ENCODE measurements at regions not wholly inside any gene's neighbourhood (a gene's known extent, or its start where the extent isn't known, plus 50 kb on each side); places are given as distances from the start of the nearest gene placed in this dataset.

GRCh38 chr2:12102679-12103078 lies 356.2 kb downstream of the LPIN1 start:
- no peaks in the 10 kb centered on the region for H3K9me3 ChIP-seq (ENCODE audit: insufficient read depth, low read length)
- TF ChIP-seq ZNF274 (IDR thresholded peaks at IDR 0.05; ENCODE audit: low read depth, low read length) (no peak), YY1 (IDR thresholded peaks at IDR 0.05; ENCODE audit: insufficient read depth, insufficient read length) (no peak), SUZ12 (IDR thresholded peaks at IDR 0.05; ENCODE audit: extremely low read depth, insufficient read depth, insufficient read length) (no peak)
- H3K4me3 ChIP-seq (ENCODE audit: insufficient read length, low read depth): no peak overlapping the region
- no peaks in the 10 kb centered on the region for H3K36me3 ChIP-seq (ENCODE audit: insufficient read depth, insufficient read length, low read length)
- DNase-seq (ENCODE audit: low read depth, low spot score): no peak
- no peak overlapping the region for H3K9ac ChIP-seq (ENCODE audit: insufficient read length, low read depth)
- no peaks in the 10 kb centered on the region for H3K27me3 ChIP-seq (ENCODE audit: insufficient read depth, insufficient read length)
- H3K4me1 ChIP-seq (ENCODE audit: insufficient read depth, insufficient read length): peaks cover 2% of the 10 kb centered on the region

DNA sequence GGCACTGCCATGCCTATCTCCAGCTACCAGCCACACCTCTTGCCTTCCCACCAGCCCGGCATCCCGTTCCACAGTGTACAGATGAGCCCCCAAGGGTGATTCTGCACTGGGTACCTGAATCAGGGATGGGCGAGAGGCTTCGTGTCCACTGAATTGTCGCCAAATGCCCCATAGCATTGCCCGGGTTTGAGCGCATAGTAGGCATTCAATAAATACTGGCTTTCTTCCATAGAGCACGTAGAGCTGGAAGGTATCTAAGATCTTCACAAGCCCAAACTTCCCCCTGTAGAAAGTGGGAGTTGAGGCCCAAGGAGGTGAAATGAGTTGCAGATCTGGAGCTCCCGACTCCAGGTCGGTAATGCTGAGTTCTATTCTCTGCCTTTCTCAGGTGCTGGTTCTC lies 358.7 kb downstream of the LPIN1 start:
- Histone ChIP-seq H3K9ac (ENCODE audit: insufficient read length, low read depth) (no peak overlapping the region), H3K9me3 (ENCODE audit: insufficient read depth, low read length) (no peaks in the 10 kb centered on the region), H3K4me1 (ENCODE audit: insufficient read depth, insufficient read length) (no peaks in the 10 kb centered on the region), H3K36me3 (ENCODE audit: insufficient read depth, insufficient read length, low read length) (no peaks in the 10 kb centered on the region), H3K27me3 (ENCODE audit: insufficient read depth, insufficient read length) (no peaks in the 10 kb centered on the region), H3K4me3 (ENCODE audit: insufficient read length, low read depth) (no peak overlapping the region)
- TF ChIP-seq SUZ12 (IDR thresholded peaks at IDR 0.05; ENCODE audit: extremely low read depth, insufficient read depth, insufficient read length) (no peak), YY1 (IDR thresholded peaks at IDR 0.05; ENCODE audit: insufficient read depth, insufficient read length) (no peak), ZNF274 (IDR thresholded peaks at IDR 0.05; ENCODE audit: low read depth, low read length) (no peak)
- DNase-seq (ENCODE audit: low read depth, low spot score): no peak

- H3K4me1 ChIP-seq (ENCODE audit: insufficient read depth, insufficient read length): no peaks in the 10 kb centered on the region
- H3K27me3 ChIP-seq (ENCODE audit: insufficient read depth, insufficient read length): no peaks in the 10 kb centered on the region
- H3K36me3 ChIP-seq (ENCODE audit: insufficient read depth, insufficient read length, low read length): no peaks in the 10 kb centered on the region
- no peak for DNase-seq (ENCODE audit: low read depth, low spot score)
- TF ChIP-seq ZNF274 (IDR thresholded peaks at IDR 0.05; ENCODE audit: low read depth, low read length): no peak
- no peak for TF ChIP-seq SUZ12 (IDR thresholded peaks at IDR 0.05; ENCODE audit: extremely low read depth, insufficient read depth, insufficient read length)
- no peak for TF ChIP-seq YY1 (IDR thresholded peaks at IDR 0.05; ENCODE audit: insufficient read depth, insufficient read length)
- H3K9me3 ChIP-seq (ENCODE audit: insufficient read depth, low read length): no peaks in the 10 kb centered on the region
- no peak overlapping the region for H3K4me3 ChIP-seq (ENCODE audit: insufficient read length, low read depth)
- no peak overlapping the region for H3K9ac ChIP-seq (ENCODE audit: insufficient read length, low read depth)
These were observed 360.1 kb downstream of the LPIN1 start for GRCh38 chr2:12106440-12107080.

- DNase-seq (ENCODE audit: low read depth, low spot score): no peak
- Histone ChIP-seq H3K4me1 (ENCODE audit: insufficient read depth, insufficient read length) (no peaks in the 10 kb centered on the region), H3K9ac (ENCODE audit: insufficient read length, low read depth) (no peak overlapping the region), H3K36me3 (ENCODE audit: insufficient read depth, insufficient read length, low read length) (no peaks in the 10 kb centered on the region), H3K9me3 (ENCODE audit: insufficient read depth, low read length) (no peaks in the 10 kb centered on the region), H3K27me3 (ENCODE audit: insufficient read depth, insufficient read length) (no peaks in the 10 kb centered on the region), H3K4me3 (ENCODE audit: insufficient read length, low read depth) (no peak overlapping the region)
- TF ChIP-seq ZNF274 (IDR thresholded peaks at IDR 0.05; ENCODE audit: low read depth, low read length) (no peak), SUZ12 (IDR thresholded peaks at IDR 0.05; ENCODE audit: extremely low read depth, insufficient read depth, insufficient read length) (no peak), YY1 (IDR thresholded peaks at IDR 0.05; ENCODE audit: insufficient read depth, insufficient read length) (no peak)
These were observed 360.9 kb downstream of the LPIN1 start for GRCh38 chr2:12107321-12107720.

DNA sequence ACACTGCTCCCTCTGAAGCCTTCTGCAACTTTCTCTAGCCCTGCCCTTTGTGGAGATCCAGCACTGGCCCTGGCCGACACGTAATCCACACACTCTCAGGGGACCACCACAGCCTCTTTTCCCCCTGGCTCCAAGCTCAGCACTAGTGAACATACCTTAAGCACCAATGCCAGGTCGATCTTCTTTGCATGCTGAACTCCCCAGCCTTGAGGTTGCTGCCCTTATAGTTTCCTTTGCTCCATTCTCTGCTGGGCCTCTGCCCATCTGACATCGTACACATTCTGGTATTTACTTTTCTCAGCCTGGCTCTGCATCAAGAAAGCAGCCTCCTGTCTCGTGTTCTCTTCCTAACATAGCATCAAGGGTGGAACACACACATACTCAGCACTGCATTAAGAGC lies 361.5 kb downstream of the LPIN1 start:
- no peak for TF ChIP-seq SUZ12 (IDR thresholded peaks at IDR 0.05; ENCODE audit: extremely low read depth, insufficient read depth, insufficient read length)
- no peak for TF ChIP-seq ZNF274 (IDR thresholded peaks at IDR 0.05; ENCODE audit: low read depth, low read length)
- TF ChIP-seq YY1 (IDR thresholded peaks at IDR 0.05; ENCODE audit: insufficient read depth, insufficient read length): no peak

DNA sequence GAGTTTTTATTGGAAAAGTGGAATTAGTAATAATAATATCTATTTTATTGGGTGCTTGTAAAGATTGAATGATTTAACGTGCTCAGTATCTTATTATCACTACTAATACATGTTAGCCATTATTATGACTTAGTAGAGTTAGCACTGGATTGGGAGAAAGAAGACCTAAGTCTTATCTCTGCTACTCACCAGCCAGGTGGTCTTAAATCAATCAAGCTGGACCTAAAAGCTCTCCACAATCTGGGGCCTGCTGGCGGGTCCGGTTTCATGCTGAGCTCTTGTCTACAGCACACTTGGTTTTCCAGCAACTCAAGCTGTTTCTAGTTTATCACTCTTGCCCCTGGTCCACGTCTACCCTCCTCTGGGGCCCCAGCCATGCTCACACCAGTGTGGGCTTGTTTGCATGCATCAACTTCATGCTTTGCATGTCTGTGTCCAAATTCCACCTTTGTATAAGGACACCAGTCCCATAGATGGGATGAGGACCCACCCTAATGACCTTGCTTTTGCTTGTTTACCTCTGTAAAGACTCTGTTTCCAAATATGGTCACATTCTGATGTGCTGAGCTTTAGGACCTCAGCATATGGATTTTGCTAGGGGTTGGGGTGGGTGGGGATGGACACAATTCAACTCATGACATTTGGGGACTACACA lies 363.1 kb downstream of the LPIN1 start:
- H3K9me3 ChIP-seq (ENCODE audit: insufficient read depth, low read length): no peaks in the 10 kb centered on the region
- H3K27me3 ChIP-seq (ENCODE audit: insufficient read depth, insufficient read length): no peaks in the 10 kb centered on the region
- no peak for TF ChIP-seq SUZ12 (IDR thresholded peaks at IDR 0.05; ENCODE audit: extremely low read depth, insufficient read depth, insufficient read length)
- no peak for TF ChIP-seq YY1 (IDR thresholded peaks at IDR 0.05; ENCODE audit: insufficient read depth, insufficient read length)
- no peak for TF ChIP-seq ZNF274 (IDR thresholded peaks at IDR 0.05; ENCODE audit: low read depth, low read length)
- H3K4me1 ChIP-seq (ENCODE audit: insufficient read depth, insufficient read length): no peaks in the 10 kb centered on the region
- H3K4me3 ChIP-seq (ENCODE audit: insufficient read length, low read depth): no peak overlapping the region
- no peak for DNase-seq (ENCODE audit: low read depth, low spot score)
- H3K36me3 ChIP-seq (ENCODE audit: insufficient read depth, insufficient read length, low read length): no peaks in the 10 kb centered on the region
- no peak overlapping the region for H3K9ac ChIP-seq (ENCODE audit: insufficient read length, low read depth)

More for the DNA sequence above, 361.5 kb downstream of the LPIN1 start:
- Histone ChIP-seq H3K4me1 (ENCODE audit: insufficient read depth, insufficient read length) (no peaks in the 10 kb centered on the region), H3K36me3 (ENCODE audit: insufficient read depth, insufficient read length, low read length) (no peaks in the 10 kb centered on the region), H3K9ac (ENCODE audit: insufficient read length, low read depth) (no peak overlapping the region), H3K27me3 (ENCODE audit: insufficient read depth, insufficient read length) (no peaks in the 10 kb centered on the region), H3K4me3 (ENCODE audit: insufficient read length, low read depth) (no peak overlapping the region), H3K9me3 (ENCODE audit: insufficient read depth, low read length) (no peaks in the 10 kb centered on the region)
- no peak for DNase-seq (ENCODE audit: low read depth, low spot score)

GRCh38 chr2:12110074-12110473 lies 363.6 kb downstream of the LPIN1 start:
- H3K36me3 ChIP-seq (ENCODE audit: insufficient read depth, insufficient read length, low read length): no peaks in the 10 kb centered on the region
- H3K4me1 ChIP-seq (ENCODE audit: insufficient read depth, insufficient read length): no peaks in the 10 kb centered on the region
- no peak for DNase-seq (ENCODE audit: low read depth, low spot score)
- H3K27me3 ChIP-seq (ENCODE audit: insufficient read depth, insufficient read length): no peaks in the 10 kb centered on the region
- no peak overlapping the region for H3K4me3 ChIP-seq (ENCODE audit: insufficient read length, low read depth)
- H3K9me3 ChIP-seq (ENCODE audit: insufficient read depth, low read length): no peaks in the 10 kb centered on the region
- no peak overlapping the region for H3K9ac ChIP-seq (ENCODE audit: insufficient read length, low read depth)
- TF ChIP-seq ZNF274 (IDR thresholded peaks at IDR 0.05; ENCODE audit: low read depth, low read length) (no peak), YY1 (IDR thresholded peaks at IDR 0.05; ENCODE audit: insufficient read depth, insufficient read length) (no peak)
